Trophoblast cell (in vitro differentiated cells and primary cell): ENCODE measurements at regions not wholly inside any gene's neighbourhood (a gene's known extent, or its start where the extent isn't known, plus 50 kb on each side); places are given as distances from the start of the nearest gene placed in this dataset.

Experiments
- DNase-seq, 2 donors: peaks; one replicate each; pipeline ENCODE4 v3.0.0-alpha.2; 2016
- H2AFZ ChIP-seq: 2 replicates; pipeline ENCODE4 v1.6.1; 2013; ENCODE audit warnings: low read length, moderate library complexity, mild to moderate bottlenecking; ENCODE audit not compliant: insufficient read depth, poor library complexity
- H2AK5ac ChIP-seq: 2 replicates; pipeline ENCODE4 v1.6.1; 2013; ENCODE audit warnings: mild to moderate bottlenecking, low read length
- H2BK120ac ChIP-seq: 2 replicates; pipeline ENCODE4 v1.6.1; 2013; ENCODE audit warnings: low read length, mild to moderate bottlenecking, moderate library complexity; ENCODE audit not compliant: insufficient read depth, poor library complexity
- H2BK12ac ChIP-seq: 2 replicates; pipeline ENCODE4 v1.6.1; 2013; ENCODE audit warnings: mild to moderate bottlenecking, low read length, moderate library complexity
- H2BK5ac ChIP-seq: 2 replicates; pipeline ENCODE4 v1.6.1; 2013; ENCODE audit warnings: low read length, low read depth, moderate library complexity, mild to moderate bottlenecking; ENCODE audit not compliant: poor library complexity
- H3K14ac ChIP-seq: 2 replicates; pipeline ENCODE4 v1.6.1; 2013; ENCODE audit warnings: mild to moderate bottlenecking, low read length
- H3K18ac ChIP-seq: 2 replicates; pipeline ENCODE4 v1.6.1; 2013; ENCODE audit warnings: mild to moderate bottlenecking, low read length
- H3K23ac ChIP-seq: 2 replicates; pipeline ENCODE4 v1.6.1; 2013; ENCODE audit warnings: low read length
- H3K27ac ChIP-seq: 2 replicates; pipeline ENCODE4 v1.5.1; 2013; ENCODE audit warnings: low read depth, mild to moderate bottlenecking, inconsistent platforms, low read length, moderate library complexity
- H3K27me3 ChIP-seq: 2 replicates; pipeline ENCODE4 v1.6.1; 2013; ENCODE audit warnings: inconsistent platforms, mild to moderate bottlenecking, low read length, moderate library complexity; ENCODE audit not compliant: insufficient read depth
- H3K36me3 ChIP-seq, 2 experiments: 1 replicate in 1 of 2; 2 replicates in 1 of 2; pipeline ENCODE4 v1.6.1; 2013; ENCODE audit warnings: low read length in 2 of 2, mild to moderate bottlenecking in 2 of 2, moderate library complexity in 1 of 2; ENCODE audit not compliant: insufficient read depth in 2 of 2, control insufficient read depth in 1 of 2
- H3K4ac ChIP-seq: 2 replicates; pipeline ENCODE4 v1.6.1; 2013; ENCODE audit warnings: low read depth, mild to moderate bottlenecking, low read length, moderate library complexity
- H3K4me1 ChIP-seq, 2 experiments: 1 replicate in 1 of 2; 2 replicates in 1 of 2; pipeline ENCODE4 v1.6.1; 2013; ENCODE audit warnings: low read length in 2 of 2, mild to moderate bottlenecking in 2 of 2, moderate library complexity in 1 of 2; ENCODE audit not compliant: insufficient read depth in 2 of 2, control insufficient read depth in 1 of 2
- H3K4me2 ChIP-seq: 2 replicates; pipeline ENCODE4 v1.6.1; 2013; ENCODE audit warnings: inconsistent platforms, mild to moderate bottlenecking, low read length, moderate library complexity
- H3K4me3 ChIP-seq: 2 replicates; pipeline ENCODE4 v1.5.1; 2013; ENCODE audit warnings: mild to moderate bottlenecking, low read depth, low read length, inconsistent platforms
- H3K79me1 ChIP-seq: one replicate; pipeline ENCODE4 v1.6.1; 2013; ENCODE audit warnings: low read length
- H3K79me2 ChIP-seq: 2 replicates; pipeline ENCODE4 v1.6.1; 2013; ENCODE audit warnings: low read length, mild to moderate bottlenecking; ENCODE audit not compliant: control insufficient read depth, insufficient read depth, poor library complexity
- H3K9ac ChIP-seq: 2 replicates; pipeline ENCODE4 v1.6.1; 2013; ENCODE audit warnings: mild to moderate bottlenecking, low read length
- H3K9me3 ChIP-seq: 2 replicates; pipeline ENCODE4 v1.6.1; 2013; ENCODE audit warnings: low read depth, mild to moderate bottlenecking, control low read depth, inconsistent platforms, low read length; ENCODE audit not compliant: insufficient read depth
- H4K12ac ChIP-seq: 2 replicates; pipeline ENCODE4 v1.6.1; 2013; ENCODE audit warnings: low read depth, mild to moderate bottlenecking, low read length, moderate library complexity
- H4K8ac ChIP-seq: 2 replicates; pipeline ENCODE4 v1.6.1; 2013; ENCODE audit warnings: low read depth, mild to moderate bottlenecking, low read length, moderate library complexity
- H4K91ac ChIP-seq: one replicate; pipeline ENCODE4 v1.6.1; 2013; ENCODE audit warnings: low read depth, mild to moderate bottlenecking, low read length, moderate library complexity
- WGBS: extraction: QIAGEN DNeasy Blood & Tissue Kit; methylation state at CpG from one replicate; pipeline ENCODE4 v1.1.7; 2013; ENCODE audit warnings: missing lambda C conversion rate; ENCODE audit not compliant: insufficient read length, insufficient coverage; ENCODE audit errors: extremely low coverage; 5-methylcytosine and 5-hydroxymethylcytosine counted together

GRCh38 chr9:38342532-38342931 lies 50.0 kb upstream of the ALDH1B1 start:
- WGBS, result no CpG with 5 or more reads among the region's 3 CpGs
- H2BK12ac ChIP-seq, result no peak overlapping the region
- H3K27me3 ChIP-seq, result no peaks in the 10 kb centered on the region
- H3K18ac ChIP-seq, result no peak overlapping the region
- no peaks in the 10 kb centered on the region for H3K79me1 ChIP-seq
- H4K91ac ChIP-seq, result no peak overlapping the region
- no peak overlapping the region for H4K8ac ChIP-seq
- no peak for DNase-seq
- H3K14ac ChIP-seq, result no peak overlapping the region
- no peak overlapping the region for H2AK5ac ChIP-seq
- H3K4me3 ChIP-seq, result no peak overlapping the region
- H3K79me2 ChIP-seq, result no peaks in the 10 kb centered on the region
- H3K23ac ChIP-seq, result no peak overlapping the region
- H3K9me3 ChIP-seq, result no peaks in the 10 kb centered on the region
- no peak overlapping the region for H3K4me2 ChIP-seq
- no peak overlapping the region for H4K12ac ChIP-seq
- H2AFZ ChIP-seq, result no peak overlapping the region
- no peaks in the 10 kb centered on the region for H3K4me1 ChIP-seq
- no peak overlapping the region for H2BK5ac ChIP-seq
- no peak overlapping the region for H3K4ac ChIP-seq
- H3K36me3 ChIP-seq, result no peaks in the 10 kb centered on the region
- no peak overlapping the region for H2BK120ac ChIP-seq
- H3K9ac ChIP-seq, result no peak overlapping the region
- H3K27ac ChIP-seq, result no peak overlapping the region

- Histone ChIP-seq H3K18ac (no peak overlapping the region), H4K91ac (no peak overlapping the region), H2AFZ (no peak overlapping the region), H3K4me2 (no peak overlapping the region), H2BK120ac (no peak overlapping the region), H3K4ac (no peak overlapping the region), H3K27me3 (no peaks in the 10 kb centered on the region), H3K14ac (no peak overlapping the region), H3K23ac (no peak overlapping the region), H3K36me3 (no peaks in the 10 kb centered on the region), H3K9ac (no peak overlapping the region), H3K9me3 (no peaks in the 10 kb centered on the region), H3K79me1 (no peaks in the 10 kb centered on the region), H3K4me3 (no peak overlapping the region), H4K8ac (no peak overlapping the region), H2BK12ac (no peak overlapping the region), H3K27ac (no peak overlapping the region), H3K79me2 (no peaks in the 10 kb centered on the region), H2BK5ac (no peak overlapping the region), H4K12ac (no peak overlapping the region), H2AK5ac (no peak overlapping the region), H3K4me1 (no peaks in the 10 kb centered on the region)
- DNase-seq, result no peak
- no CpG with 5 or more reads among the region's 4 CpGs for WGBS
Observed at GRCh38 chr9:38342096-38342495, 50.4 kb upstream of the ALDH1B1 start.

DNA sequence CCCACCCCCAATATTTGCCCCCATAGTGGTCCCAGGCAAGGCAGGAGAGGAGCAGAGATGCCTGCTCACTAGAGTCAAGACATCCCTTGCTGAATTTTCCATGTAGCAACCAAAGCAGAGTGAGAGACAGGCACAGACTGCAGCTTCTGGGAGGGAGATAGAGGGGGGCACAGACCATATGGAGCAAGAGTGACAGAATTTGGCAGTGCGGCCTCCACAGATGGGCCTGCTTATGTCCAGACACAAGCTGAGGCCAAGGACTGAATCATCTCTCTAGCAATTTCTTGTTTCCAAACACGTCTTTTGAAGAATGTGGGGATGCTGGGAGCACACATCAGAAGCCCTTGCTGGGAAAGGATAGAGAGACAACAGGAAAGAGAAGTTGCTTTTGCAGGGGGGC lies 53.0 kb upstream of the ALDH1B1 start:
- Histone ChIP-seq H4K91ac (no peak overlapping the region), H3K79me2 (no peaks in the 10 kb centered on the region), H3K4me3 (no peak overlapping the region), H3K27me3 (no peaks in the 10 kb centered on the region), H3K36me3 (no peaks in the 10 kb centered on the region), H3K4me1 (no peaks in the 10 kb centered on the region), H3K4ac (no peak overlapping the region), H3K79me1 (no peaks in the 10 kb centered on the region), H3K9ac (no peak overlapping the region), H4K12ac (no peak overlapping the region), H2BK12ac (no peak overlapping the region), H3K18ac (no peak overlapping the region), H3K27ac (no peak overlapping the region), H2BK120ac (no peak overlapping the region), H3K9me3 (no peaks in the 10 kb centered on the region), H4K8ac (no peak overlapping the region), H2BK5ac (no peak overlapping the region), H2AK5ac (no peak overlapping the region), H2AFZ (no peak overlapping the region), H3K4me2 (no peak overlapping the region), H3K23ac (no peak overlapping the region), H3K14ac (no peak overlapping the region)
- no peak for DNase-seq
- WGBS, result no CpG with 5 or more reads among the region's 2 CpGs

- Histone ChIP-seq H3K14ac (no peak overlapping the region), H3K23ac (no peak overlapping the region), H2AFZ (no peak overlapping the region), H3K27me3 (no peaks in the 10 kb centered on the region), H2BK12ac (no peak overlapping the region), H3K18ac (no peak overlapping the region), H3K36me3 (no peaks in the 10 kb centered on the region), H3K4me1 (no peaks in the 10 kb centered on the region), H3K4me3 (no peak overlapping the region), H3K27ac (no peak overlapping the region), H3K4ac (no peak overlapping the region), H4K91ac (no peak overlapping the region), H3K9me3 (no peaks in the 10 kb centered on the region), H2BK120ac (no peak overlapping the region), H2BK5ac (no peak overlapping the region), H2AK5ac (no peak overlapping the region), H4K8ac (no peak overlapping the region), H3K79me2 (no peaks in the 10 kb centered on the region), H3K79me1 (no peaks in the 10 kb centered on the region), H4K12ac (no peak overlapping the region), H3K9ac (no peak overlapping the region), H3K4me2 (no peak overlapping the region)
- no peak for DNase-seq
- WGBS, result no CpG with 5 or more reads among the region's 3 CpGs
Observed at GRCh38 chr9:38339087-38339486, 53.4 kb upstream of the ALDH1B1 start.
